ENCODE measurements at regions not wholly inside any gene's neighbourhood (a gene's known extent, or its start where the extent isn't known, plus 50 kb on each side); places are given as distances from the start of the nearest gene placed in this dataset.

DNA sequence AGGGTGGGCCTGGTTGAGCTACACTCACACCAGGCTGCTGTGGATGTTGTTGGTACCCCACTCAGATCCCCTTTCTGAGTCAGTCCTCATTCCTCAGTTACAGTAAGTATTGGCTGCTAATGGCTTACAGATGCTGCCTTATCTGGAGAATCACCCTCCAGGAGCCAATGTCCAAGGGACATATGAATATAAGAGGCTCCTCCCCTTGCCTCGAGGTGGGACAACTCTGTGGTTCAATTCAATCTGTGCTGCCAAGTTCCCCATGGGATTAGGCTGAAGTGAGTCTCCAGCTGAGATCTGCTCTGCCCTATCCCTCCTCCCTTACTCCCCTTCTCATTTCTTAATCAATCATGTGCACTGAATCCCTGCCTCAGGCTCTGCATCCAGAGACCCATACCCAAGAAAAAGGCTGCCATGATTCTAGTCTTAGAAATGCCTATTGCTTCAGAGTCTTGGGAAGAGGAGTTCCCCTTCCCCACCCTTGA, 168.8 kb upstream of the SYT13 start:
- no peak for TF ChIP-seq GATA2 (IDR thresholded peaks at IDR 0.05; ENCODE audit: low read depth, low read length)
- no peak for TF ChIP-seq GATA3 (IDR thresholded peaks at IDR 0.05; ENCODE audit: low read depth, low read length)
